Mesenchymal stem cell (in vitro differentiated cells and primary cell): ENCODE measurements at regions not wholly inside any gene's neighbourhood (a gene's known extent, or its start where the extent isn't known, plus 50 kb on each side); places are given as distances from the start of the nearest gene placed in this dataset.
"Not testable (repeated sequence)": the region's sequence is repeated elsewhere in the genome, so short reads cannot be mapped to it uniquely, and the experiment has no call there.

ENCODE experiments used
- DNase-seq: peaks from one replicate; pipeline ENCODE4 v3.0.0-alpha.2; 2013
- H2AFZ ChIP-seq: one replicate; pipeline ENCODE4 v1.6.1; 2013; ENCODE audit warnings: low read depth, mild to moderate bottlenecking, control low read depth, inconsistent platforms, low read length, moderate library complexity
- H2AK5ac ChIP-seq: 2 replicates; pipeline ENCODE4 v1.6.1; 2013; ENCODE audit warnings: low read length, moderate library complexity, mild to moderate bottlenecking, inconsistent platforms; ENCODE audit not compliant: severe bottlenecking
- H2BK120ac ChIP-seq: one replicate; pipeline ENCODE4 v1.6.1; 2013; ENCODE audit warnings: low read depth, mild to moderate bottlenecking, inconsistent platforms, low read length, moderate library complexity
- H2BK12ac ChIP-seq, 2 experiments: one replicate each; pipeline ENCODE4 v1.6.1; 2013; ENCODE audit warnings: inconsistent platforms in 2 of 2, low read length in 2 of 2, mild to moderate bottlenecking in 2 of 2, moderate library complexity in 2 of 2, control low read depth in 1 of 2
- H2BK15ac ChIP-seq: one replicate; pipeline ENCODE4 v1.6.1; 2013; ENCODE audit warnings: mild to moderate bottlenecking, low read depth, inconsistent platforms; ENCODE audit not compliant: poor library complexity, severe bottlenecking
- H2BK5ac ChIP-seq: 2 replicates; pipeline ENCODE4 v1.6.1; 2013; ENCODE audit warnings: low read depth, mild to moderate bottlenecking, low read length, control low read depth, inconsistent platforms; ENCODE audit not compliant: poor library complexity, severe bottlenecking
- H3K14ac ChIP-seq, 2 experiments: one replicate each; pipeline ENCODE4 v1.6.1; 2013; ENCODE audit warnings: inconsistent platforms in 2 of 2, low read length in 2 of 2, control low read depth in 1 of 2, mild to moderate bottlenecking in 1 of 2, moderate library complexity in 1 of 2
- H3K18ac ChIP-seq, 2 experiments: one replicate each; pipeline ENCODE4 v1.6.1; 2013; ENCODE audit warnings: inconsistent platforms in 2 of 2, low read length in 2 of 2, control low read depth in 1 of 2, low read depth in 1 of 2, mild to moderate bottlenecking in 1 of 2
- H3K23ac ChIP-seq, 2 experiments: one replicate each; pipeline ENCODE4 v1.6.1; 2013; ENCODE audit warnings: inconsistent platforms in 2 of 2, low read length in 2 of 2, mild to moderate bottlenecking in 2 of 2, moderate library complexity in 2 of 2, control low read depth in 1 of 2
- H3K27ac ChIP-seq: 2 replicates; pipeline ENCODE4 v1.5.1; 2013; ENCODE audit warnings: mild to moderate bottlenecking, moderate library complexity, low read length, control low read depth, inconsistent platforms; ENCODE audit not compliant: poor library complexity, severe bottlenecking
- H3K27me3 ChIP-seq, 2 experiments: 2 replicates each; pipeline versions ENCODE4 v1.6.1 to v1.7.0; 2013; ENCODE audit warnings: low read length in 2 of 2, mild to moderate bottlenecking in 2 of 2, moderate library complexity in 2 of 2, control low read depth in 1 of 2, inconsistent platforms in 1 of 2; ENCODE audit not compliant: control insufficient read depth in 1 of 2, insufficient read depth in 1 of 2
- H3K36me3 ChIP-seq, 2 experiments: 2 replicates each; pipeline versions ENCODE4 v1.6.1 to v1.7.0; 2013; ENCODE audit warnings: low read length in 2 of 2, control low read depth in 1 of 2, inconsistent platforms in 1 of 2, low read depth in 1 of 2, mild to moderate bottlenecking in 1 of 2; ENCODE audit not compliant: insufficient read depth in 2 of 2, control insufficient read depth in 1 of 2
- H3K4ac ChIP-seq, 2 experiments: one replicate each; pipeline ENCODE4 v1.6.1; 2013; ENCODE audit warnings: inconsistent platforms in 2 of 2, low read length in 2 of 2, mild to moderate bottlenecking in 2 of 2, moderate library complexity in 2 of 2, control low read depth in 1 of 2, low read depth in 1 of 2
- H3K4me1 ChIP-seq: 2 replicates; pipeline ENCODE4 v1.6.1; 2013; ENCODE audit warnings: low read depth, low read length, control low read depth; ENCODE audit not compliant: control insufficient read depth, insufficient read depth
- H3K4me2 ChIP-seq: 2 replicates; pipeline ENCODE4 v1.6.1; 2013; ENCODE audit warnings: low read length, mild to moderate bottlenecking, inconsistent platforms; ENCODE audit not compliant: poor library complexity, severe bottlenecking
- H3K4me3 ChIP-seq, 2 experiments: 2 replicates each; pipeline versions ENCODE4 v1.5.1 to v1.7.0; 2013; ENCODE audit warnings: low read length in 2 of 2, mild to moderate bottlenecking in 2 of 2, control low read depth in 1 of 2, low read depth in 1 of 2; ENCODE audit not compliant: insufficient read depth in 1 of 2
- H3K79me1 ChIP-seq: replicated peaks from 2 replicates; pipeline ENCODE4 v1.6.1; 2013; ENCODE audit warnings: mild to moderate bottlenecking, control low read depth, low read length, inconsistent platforms; ENCODE audit not compliant: poor library complexity, severe bottlenecking
- H3K9ac ChIP-seq: 2 replicates; pipeline ENCODE4 v1.7.0; 2013; ENCODE audit warnings: mild to moderate bottlenecking, low read length, moderate library complexity
- H3K9me3 ChIP-seq: 2 replicates; pipeline ENCODE4 v1.7.0; 2013; ENCODE audit warnings: mild to moderate bottlenecking, low read length; ENCODE audit not compliant: control insufficient read depth
- H4K8ac ChIP-seq: one replicate; pipeline ENCODE4 v1.6.1; 2013; ENCODE audit warnings: inconsistent platforms, mild to moderate bottlenecking, low read length, moderate library complexity
- H4K91ac ChIP-seq: one replicate; pipeline ENCODE4 v1.6.1; 2013; ENCODE audit warnings: mild to moderate bottlenecking, low read length, inconsistent platforms
- WGBS: methylation state at CpG from one replicate; pipeline ENCODE4 v1.1.7; 2013; ENCODE audit warnings: mixed read lengths; 5-methylcytosine and 5-hydroxymethylcytosine counted together

DNA sequence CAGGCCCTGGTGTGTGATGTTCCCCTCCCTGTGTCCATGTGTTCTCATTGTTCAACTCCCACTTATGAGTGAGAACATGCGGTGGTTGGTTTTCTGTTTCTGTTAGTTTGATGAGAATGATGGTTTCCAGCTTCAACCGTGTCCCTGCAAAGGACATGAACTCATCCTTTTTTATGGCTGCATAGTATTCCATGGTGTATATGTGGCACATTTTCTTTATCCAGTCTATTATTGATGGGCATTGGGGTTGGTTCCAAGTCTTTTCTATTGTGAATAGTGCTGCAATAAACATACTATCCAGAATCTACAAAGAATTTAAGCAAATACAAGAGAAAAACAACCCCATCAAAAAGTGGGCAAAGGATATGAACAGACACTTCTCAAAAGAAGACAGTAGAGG, 67.1 kb upstream of the PPM1H start:
- H3K79me1 ChIP-seq, H2AFZ ChIP-seq, H3K9ac ChIP-seq, H2BK15ac ChIP-seq, H3K4ac ChIP-seq, H2BK12ac ChIP-seq, H4K8ac ChIP-seq, H3K23ac ChIP-seq, H3K4me3 ChIP-seq, H3K27ac ChIP-seq, H3K36me3 ChIP-seq, H3K18ac ChIP-seq, H3K9me3 ChIP-seq, H3K4me1 ChIP-seq, H2AK5ac ChIP-seq, H3K4me2 ChIP-seq, H3K14ac ChIP-seq, DNase-seq, H2BK120ac ChIP-seq, H2BK5ac ChIP-seq, H4K91ac ChIP-seq: not testable (repeated sequence)
- 50% methylated on average over 2 of the region's 2 CpGs for WGBS
- peaks cover 0 to 12% of the 10 kb centered on the region in 2 experiments for H3K27me3 ChIP-seq

DNA sequence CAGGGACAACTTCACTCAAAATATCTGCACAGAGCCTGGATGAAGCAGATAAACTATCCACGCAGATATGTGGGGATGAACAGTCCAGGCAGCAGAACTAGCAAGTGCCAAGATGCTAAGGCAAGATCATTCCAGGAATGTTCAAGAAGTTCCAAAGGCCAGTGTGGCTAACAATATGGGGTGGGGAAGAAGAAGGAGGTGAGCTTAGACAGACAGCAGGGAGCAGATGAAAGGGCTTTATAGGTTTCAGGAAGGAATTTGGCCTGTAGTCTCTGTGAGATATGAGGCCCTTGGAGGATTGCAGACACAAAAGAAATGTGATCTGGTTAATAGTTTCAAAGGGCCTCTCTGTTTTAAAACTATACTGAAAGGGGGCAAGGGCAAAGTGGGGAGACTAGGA, 63.5 kb upstream of the PPM1H start:
- H3K27me3 ChIP-seq = peaks cover 0 to 15% of the 10 kb centered on the region in 2 experiments
- no peak overlapping the region for H3K14ac ChIP-seq
- no peak for DNase-seq
- H2AFZ ChIP-seq = no peak overlapping the region
- 90% methylated on average over 1 of the region's 1 CpG for WGBS
- H3K79me1 ChIP-seq = no peaks in the 10 kb centered on the region
- H2AK5ac ChIP-seq = no peak overlapping the region
- H3K4ac ChIP-seq = no peak overlapping the region
- H4K91ac ChIP-seq = no peak overlapping the region
- H4K8ac ChIP-seq = no peak overlapping the region
- no peak overlapping the region for H3K23ac ChIP-seq
- no peak overlapping the region for H3K27ac ChIP-seq
- no peak overlapping the region for H3K9ac ChIP-seq
- H3K36me3 ChIP-seq = peaks cover 0 to 2% of the 10 kb centered on the region in 2 experiments
- H3K18ac ChIP-seq = no peak overlapping the region
- H2BK12ac ChIP-seq = no peak overlapping the region
- H3K4me1 ChIP-seq = no peaks in the 10 kb centered on the region
- H3K9me3 ChIP-seq = no peaks in the 10 kb centered on the region
- no peak overlapping the region for H3K4me3 ChIP-seq
- no peak overlapping the region for H2BK120ac ChIP-seq
- H3K4me2 ChIP-seq = no peak overlapping the region
- H2BK15ac ChIP-seq = no peak overlapping the region
- no peak overlapping the region for H2BK5ac ChIP-seq

DNA sequence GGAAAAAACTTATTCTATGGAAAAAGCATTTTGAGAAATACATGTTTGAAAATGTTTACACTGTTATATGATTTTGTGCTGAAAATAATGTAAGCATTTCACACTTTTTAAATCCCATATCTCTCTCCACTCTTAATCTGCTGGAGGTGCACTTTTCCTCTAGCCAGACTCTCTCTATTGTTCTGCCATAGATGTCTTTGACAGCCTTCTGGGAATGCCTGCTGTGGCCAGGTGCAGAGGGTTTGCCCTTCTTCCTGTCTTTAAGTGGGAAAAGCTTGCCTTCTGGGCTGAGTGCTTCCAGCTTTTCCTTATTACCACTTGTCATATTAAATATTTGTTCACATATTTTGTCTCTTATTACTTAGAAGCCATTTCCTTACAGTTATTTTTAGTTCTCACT, 60.1 kb upstream of the PPM1H start:
- no peak overlapping the region for H3K9ac ChIP-seq
- H3K23ac ChIP-seq = no peak overlapping the region
- H2BK15ac ChIP-seq = no peak overlapping the region
- H2BK12ac ChIP-seq = no peak overlapping the region
- no peaks in the 10 kb centered on the region for H3K9me3 ChIP-seq
- H3K79me1 ChIP-seq = no peaks in the 10 kb centered on the region
- H3K4ac ChIP-seq = no peak overlapping the region
- DNase-seq = no peak
- H3K27me3 ChIP-seq = peaks cover 0 to 12% of the 10 kb centered on the region in 2 experiments
- H3K4me1 ChIP-seq = no peaks in the 10 kb centered on the region
- no peak overlapping the region for H2AK5ac ChIP-seq
- H4K91ac ChIP-seq = no peak overlapping the region
- no peak overlapping the region for H2BK120ac ChIP-seq
- no peak overlapping the region for H3K4me3 ChIP-seq
- H2AFZ ChIP-seq = no peak overlapping the region
- H3K36me3 ChIP-seq = no peaks in the 10 kb centered on the region
- H4K8ac ChIP-seq = no peak overlapping the region
- H2BK5ac ChIP-seq = no peak overlapping the region
- no peak overlapping the region for H3K27ac ChIP-seq
- H3K4me2 ChIP-seq = no peak overlapping the region
- no peak overlapping the region for H3K14ac ChIP-seq
- no peak overlapping the region for H3K18ac ChIP-seq

DNA sequence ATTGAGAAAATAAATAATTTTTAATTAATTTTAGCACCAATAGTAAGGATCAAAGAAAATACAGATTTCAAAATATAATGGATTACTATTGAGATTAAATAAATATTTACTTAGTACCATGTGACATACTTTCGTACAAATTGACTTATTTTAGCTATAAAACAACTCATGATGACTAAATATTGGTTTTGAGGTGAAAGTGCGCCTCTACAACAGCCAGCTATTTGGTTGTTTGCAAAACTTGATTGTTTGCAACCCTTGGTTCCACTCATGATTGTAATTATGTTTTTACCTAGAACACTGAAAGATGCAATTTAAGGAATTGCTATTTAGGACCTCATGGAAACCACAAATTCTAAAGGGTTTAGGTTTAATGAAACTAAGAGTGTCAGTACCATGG, 51.9 kb upstream of the PPM1H start:
- Histone ChIP-seq H4K91ac (no peak overlapping the region), H3K9me3 (no peaks in the 10 kb centered on the region), H2BK120ac (no peak overlapping the region), H3K36me3 (no peaks in the 10 kb centered on the region), H2AK5ac (no peak overlapping the region), H3K4me2 (no peak overlapping the region), H3K27ac (no peak overlapping the region), H2AFZ (no peak overlapping the region), H2BK15ac (no peak overlapping the region), H3K23ac (no peak overlapping the region), H3K18ac (no peak overlapping the region), H3K4ac (no peak overlapping the region), H4K8ac (no peak overlapping the region), H2BK5ac (no peak overlapping the region), H3K79me1 (no peaks in the 10 kb centered on the region), H3K4me3 (no peak overlapping the region), H3K14ac (no peak overlapping the region), H3K9ac (no peak overlapping the region), H2BK12ac (no peak overlapping the region), H3K27me3 (no peaks in the 10 kb centered on the region), H3K4me1 (no peaks in the 10 kb centered on the region)
- no peak for DNase-seq
- whole genome bisulfite sequencing = no CpG with 5 or more reads among the region's 2 CpGs
